Right renal pelvis (tissue), 4 donors: ENCODE measurements at regions not wholly inside any gene's neighbourhood (a gene's known extent, or its start where the extent isn't known, plus 50 kb on each side); places are given as distances from the start of the nearest gene placed in this dataset.
"Not testable (repeated sequence)": the region's sequence is repeated elsewhere in the genome, so short reads cannot be mapped to it uniquely, and the experiment has no call there.

Experiments used
- DNase-seq, 4 donors: peaks; one replicate each; pipeline ENCODE4 v3.0.0-alpha.2; 2013; ENCODE audit warnings: low read depth in 4 of 4, low spot score in 3 of 4, missing footprints in 1 of 4

- no peak for DNase-seq
Measured at GRCh38 chr20:11454966-11455799, 462.5 kb upstream of the BTBD3 start.

GRCh38 chr20:11457488-11457887 is 460.2 kb upstream of the BTBD3 start:
- no peak for DNase-seq

DNA sequence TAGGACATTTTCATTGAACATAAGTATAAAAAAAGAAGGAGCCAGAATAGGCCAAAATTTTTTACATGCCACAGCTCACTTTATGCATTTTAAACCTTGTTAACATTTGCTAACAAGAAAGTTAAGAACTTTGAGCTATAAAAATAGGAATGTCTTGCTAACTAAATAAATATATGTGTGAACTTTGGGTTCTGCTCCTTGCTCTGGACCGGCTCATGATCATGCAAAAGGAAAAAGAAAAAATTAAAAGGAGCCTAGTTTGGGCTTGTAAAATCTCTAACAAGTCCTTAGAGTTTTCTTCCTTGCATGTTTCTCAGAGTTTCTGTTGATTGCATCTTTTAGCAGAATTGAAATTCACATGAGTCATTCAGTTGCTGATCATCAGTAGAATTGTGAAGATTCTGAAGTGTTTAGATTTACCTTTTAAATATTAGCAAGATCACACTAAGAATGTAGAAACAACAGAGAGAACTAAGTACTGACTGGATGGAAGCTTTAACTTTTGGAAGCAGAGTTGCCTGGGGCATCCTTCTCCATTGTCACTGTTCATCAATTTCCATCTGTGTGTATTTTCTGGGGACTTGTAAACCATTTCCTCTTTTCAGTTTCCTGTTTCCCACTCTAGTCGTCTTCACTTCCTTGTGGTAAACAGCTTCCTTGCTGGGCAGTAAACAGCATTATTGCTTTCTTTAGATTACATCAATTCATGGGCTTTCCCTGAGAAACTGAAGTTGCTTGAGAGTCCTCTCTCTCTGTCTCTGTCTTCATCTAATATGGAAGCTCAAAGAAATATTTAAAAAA is 458.4 kb upstream of the BTBD3 start:
- DNase-seq = no peak

- no peak for DNase-seq
Measured at GRCh38 chr20:11467436-11467835, 450.3 kb upstream of the BTBD3 start.

GRCh38 chr20:11468880-11469279 is 448.8 kb upstream of the BTBD3 start:
- DNase-seq = no peak

DNA sequence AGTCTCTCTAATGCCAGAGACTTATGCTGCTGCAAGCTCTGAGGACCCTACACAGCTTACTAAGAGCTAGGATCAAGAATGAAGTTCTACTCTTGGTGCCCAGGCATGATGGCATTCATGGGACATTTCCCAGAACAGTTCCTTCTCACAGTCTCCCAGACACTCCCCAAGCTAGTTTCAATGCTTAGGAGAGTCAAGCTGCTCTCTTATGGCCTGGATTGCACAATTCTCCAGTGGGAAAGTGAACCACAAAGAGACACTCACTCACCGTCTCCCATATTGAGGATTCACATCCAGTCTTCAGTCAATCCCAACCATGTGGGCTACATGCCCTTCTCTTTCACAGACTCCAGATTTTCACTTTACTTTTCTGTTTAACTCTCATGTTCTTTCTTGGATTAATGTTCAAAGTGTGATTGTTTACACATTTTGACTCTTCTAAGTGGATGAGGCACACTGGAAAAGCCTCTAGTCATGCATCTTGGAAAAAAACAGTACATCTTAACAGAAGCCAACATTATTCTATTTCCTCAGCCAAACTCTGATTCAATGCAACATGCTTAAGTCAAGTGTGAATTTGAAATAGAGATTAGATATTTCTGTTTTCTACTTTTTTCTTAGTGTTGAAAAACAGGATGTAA is 447.8 kb upstream of the BTBD3 start:
- no peak for DNase-seq

GRCh38 chr20:11473983-11474382 is 443.7 kb upstream of the BTBD3 start:
- no peak for DNase-seq

DNA sequence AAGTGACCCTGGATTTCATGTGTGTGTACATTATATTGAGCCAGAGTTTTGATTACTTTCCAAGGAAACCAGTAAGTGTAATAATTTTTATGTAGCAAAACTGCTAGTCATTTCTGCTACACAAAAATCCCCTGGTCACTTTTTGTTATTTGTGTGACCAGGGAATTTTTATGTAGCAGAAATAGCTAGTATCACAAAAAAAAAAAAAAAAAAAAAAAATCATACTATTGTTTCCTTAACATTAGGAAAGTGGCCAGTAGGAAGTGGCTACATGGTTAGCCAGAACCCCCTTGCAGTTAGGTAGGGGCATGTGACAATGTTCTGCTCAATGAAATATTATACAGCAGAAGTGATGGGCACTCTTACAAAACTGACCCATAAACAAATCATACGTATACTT is 434.0 kb upstream of the BTBD3 start:
- DNase-seq = no peak

- no peak for DNase-seq
Measured at GRCh38 chr20:11484479-11484878, 433.2 kb upstream of the BTBD3 start.

GRCh38 chr20:11492386-11492785 is 425.3 kb upstream of the BTBD3 start:
- no peak for DNase-seq

- DNase-seq = no peak
Measured at GRCh38 chr20:11492846-11493245, 424.8 kb upstream of the BTBD3 start.

DNA sequence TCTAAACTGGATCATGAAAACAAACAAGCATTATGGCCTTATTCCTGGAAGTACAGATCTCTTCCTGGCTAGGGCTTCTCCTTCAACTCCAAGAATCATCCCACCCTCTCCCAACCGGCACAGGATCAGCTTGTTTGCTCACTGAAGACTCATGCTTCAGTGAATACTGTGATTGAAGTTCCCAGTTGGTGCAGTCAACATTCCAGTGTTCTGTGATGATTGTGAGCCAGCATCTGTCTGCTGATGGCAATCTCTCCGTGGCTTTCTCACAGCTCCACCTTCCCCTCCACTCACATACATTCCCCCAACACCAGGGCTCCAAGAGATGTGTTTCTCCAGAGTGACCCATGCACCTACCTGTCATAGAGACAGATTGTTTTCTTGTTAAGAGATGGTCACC is 421.3 kb upstream of the BTBD3 start:
- DNase-seq = no peak

DNA sequence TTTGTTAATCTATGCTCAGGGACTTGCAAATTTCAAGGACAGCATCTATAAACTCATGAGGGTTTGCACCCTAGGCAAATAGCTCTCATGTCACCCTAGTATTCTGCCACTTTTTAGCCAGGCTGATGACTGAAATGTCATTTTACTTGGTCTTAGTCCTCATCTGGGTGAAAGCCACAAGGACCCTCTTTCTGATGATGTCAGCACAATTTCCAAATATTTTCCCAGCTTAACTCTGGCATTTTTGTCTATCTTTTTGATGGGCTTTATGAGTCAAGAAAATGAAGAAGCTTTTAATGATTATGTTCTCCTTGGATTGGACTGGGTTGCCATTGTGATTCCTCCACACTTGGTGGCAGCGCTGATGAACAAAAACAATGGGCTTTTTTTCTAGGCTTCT is 420.1 kb upstream of the BTBD3 start:
- DNase-seq = no peak

DNA sequence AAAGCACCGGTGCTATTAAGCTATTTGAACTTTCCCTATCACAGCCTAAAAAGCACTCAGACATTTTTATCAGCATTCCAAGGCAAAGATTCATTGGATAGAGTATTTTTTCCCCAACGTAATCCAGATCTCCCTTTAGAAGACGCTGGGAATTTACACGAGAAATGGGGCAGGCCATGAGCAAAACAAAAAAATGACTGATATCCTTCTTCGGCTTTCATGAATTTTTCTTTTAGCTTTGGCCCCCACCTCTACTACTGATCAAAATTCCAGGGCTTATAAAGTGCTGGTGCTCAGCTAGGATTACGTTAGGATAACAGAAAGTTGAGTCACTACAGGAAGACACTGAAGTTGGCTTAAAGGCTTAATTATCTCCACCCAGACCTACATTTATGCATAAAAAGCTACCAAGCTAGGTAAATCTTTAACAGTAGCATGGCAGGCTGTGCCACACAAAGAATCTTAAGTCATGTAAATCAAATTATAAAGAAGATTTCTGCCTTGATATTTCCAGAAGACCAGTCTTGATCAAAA is 418.5 kb upstream of the BTBD3 start:
- no peak for DNase-seq

- DNase-seq = no peak
Measured at GRCh38 chr20:11502061-11502460, 415.6 kb upstream of the BTBD3 start.

DNA sequence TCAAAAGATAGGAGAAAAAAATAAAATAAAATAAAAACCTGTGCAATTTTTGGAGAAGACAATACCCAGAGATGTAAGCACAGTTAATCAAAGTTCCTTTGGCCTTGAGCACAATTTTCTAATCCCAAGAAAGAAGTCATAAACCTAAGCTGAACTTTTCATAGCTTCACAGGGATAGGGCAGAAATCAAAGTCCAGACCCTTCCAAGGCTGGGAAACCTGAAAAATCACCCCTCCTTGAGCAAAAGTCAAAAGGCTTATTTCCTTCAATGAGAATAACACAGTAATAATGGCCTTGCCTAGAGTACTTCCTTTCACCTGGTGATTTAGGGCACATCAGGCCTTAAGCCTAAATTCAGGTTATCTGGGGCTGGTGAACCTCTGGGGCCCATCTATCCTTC is 415.0 kb upstream of the BTBD3 start:
- no peak for DNase-seq

- DNase-seq = no peak
Measured at GRCh38 chr20:11509776-11510175, 407.9 kb upstream of the BTBD3 start.

- DNase-seq = no peak
Measured at GRCh38 chr20:11511821-11512220, 405.9 kb upstream of the BTBD3 start.

DNA sequence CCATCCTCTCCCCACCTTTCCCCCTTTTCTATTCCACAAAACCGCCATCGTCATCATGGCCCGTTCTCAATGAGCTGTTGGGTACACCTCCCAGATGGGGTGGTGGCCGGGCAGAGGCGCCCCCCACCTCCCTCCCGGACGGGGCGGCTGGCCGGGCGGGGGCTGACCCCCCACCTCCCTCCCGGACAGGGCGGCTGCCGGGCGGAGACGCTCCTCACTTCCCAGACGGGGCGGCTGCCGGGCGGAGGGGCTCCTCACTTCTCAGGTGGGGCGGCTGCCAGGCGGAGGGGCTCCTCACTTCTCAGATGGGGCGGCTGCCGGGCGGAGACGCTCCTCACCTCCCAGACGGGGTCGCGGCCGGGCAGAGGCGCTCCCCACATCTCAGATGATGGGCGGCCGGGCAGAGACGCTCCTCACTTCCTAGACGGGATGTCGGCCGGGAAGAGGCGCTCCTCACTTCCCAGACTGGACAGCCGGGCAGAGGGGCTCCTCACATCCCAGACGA is 404.4 kb upstream of the BTBD3 start:
- DNase-seq = not testable (repeated sequence)

GRCh38 chr20:11516448-11516847 is 401.2 kb upstream of the BTBD3 start:
- no peak for DNase-seq

DNA sequence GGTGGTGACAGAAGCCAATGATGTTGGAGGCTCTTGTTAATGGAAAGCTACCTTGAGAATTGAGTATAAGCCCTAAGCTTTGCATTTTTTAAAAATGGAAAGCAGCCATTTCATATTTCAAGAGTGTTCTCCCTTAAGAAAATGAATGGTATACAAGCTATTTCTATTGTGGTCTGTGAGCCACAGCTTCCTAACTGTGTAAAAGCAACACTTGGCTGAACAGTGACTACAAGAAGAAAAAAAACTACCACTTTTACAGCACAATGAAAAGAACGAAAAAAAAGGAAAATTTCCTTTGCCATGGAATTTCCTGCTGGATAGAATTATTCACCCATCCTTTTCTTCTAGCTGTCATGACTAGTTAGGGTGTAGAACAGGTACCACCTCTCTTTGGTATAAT is 397.1 kb upstream of the BTBD3 start:
- no peak for DNase-seq
